ENCODE measurements at regions not wholly inside any gene's neighbourhood (a gene's known extent, or its start where the extent isn't known, plus 50 kb on each side); places are given as distances from the start of the nearest gene placed in this dataset.

DNA sequence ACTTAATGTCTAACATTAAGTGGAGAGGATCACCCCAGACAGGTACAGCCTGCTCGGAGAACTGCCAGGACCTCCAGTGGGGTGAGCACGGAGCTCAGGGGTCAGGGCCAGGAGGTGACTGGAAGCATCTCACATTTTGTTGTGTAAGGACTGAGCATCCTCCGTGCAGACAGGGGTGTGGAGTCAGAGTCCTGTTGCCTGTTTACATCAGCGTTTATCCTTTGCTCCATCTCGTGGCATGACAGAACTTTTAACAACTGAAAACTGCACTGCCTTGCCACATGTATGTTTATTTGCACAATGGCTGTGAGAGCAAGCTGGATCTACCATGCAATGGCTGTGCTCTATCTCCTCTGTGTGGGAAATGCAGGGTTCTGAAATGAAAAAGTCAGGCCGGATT is 175.4 kb upstream of the AKR1E2 start:
- Mint-ChIP-seq H3K4me3 (ENCODE audit: unreplicated experiment) (no peak overlapping the region), H3K27me3 (ENCODE audit: insufficient read depth, unreplicated experiment) (no peaks in the 10 kb centered on the region), H3K4me1 (ENCODE audit: insufficient read depth, unreplicated experiment) (peaks cover 17% of the 10 kb centered on the region), H3K9me3 (ENCODE audit: unreplicated experiment) (no peaks in the 10 kb centered on the region), H3K36me3 (ENCODE audit: insufficient read depth, unreplicated experiment) (no peaks in the 10 kb centered on the region), H3K27ac (ENCODE audit: low read depth, unreplicated experiment) (no peak overlapping the region)
- no TSS peak for BruUV-seq (replicated peaks)
- ChIA-PET CTCF (interaction anchor here (0.8 kb wide), 1 partner anchor 896 kb away, joined by 3 read pairs; no protein-coding TSS in a partner anchor), POLR2A (no interaction called here)
- DNase-seq (ENCODE audit: unreplicated experiment): no peak
- intact Hi-C loops (cut with micrococcal nuclease): no loop called here
- TF ChIP-seq CTCF (IDR thresholded peaks at IDR 0.05; ENCODE audit: unreplicated experiment): no peak

- DNase-seq (ENCODE audit: unreplicated experiment): no peak
- H3K4me1 Mint-ChIP-seq (ENCODE audit: insufficient read depth, unreplicated experiment): peaks cover 17% of the 10 kb centered on the region
- H3K4me3 Mint-ChIP-seq (ENCODE audit: unreplicated experiment): no peak overlapping the region
- no peak overlapping the region for H3K27ac Mint-ChIP-seq (ENCODE audit: low read depth, unreplicated experiment)
- H3K9me3 Mint-ChIP-seq (ENCODE audit: unreplicated experiment): no peaks in the 10 kb centered on the region
- ChIA-PET CTCF (interaction anchor here (0.8 kb wide), 1 partner anchor 896 kb away, joined by 3 read pairs; no protein-coding TSS in a partner anchor), POLR2A (interaction anchor here (0.6 kb wide), 1 partner anchor 53 kb away, joined by 3 read pairs; no protein-coding TSS in a partner anchor)
- BruUV-seq (replicated peaks): no TSS peak
- TF ChIP-seq CTCF (IDR thresholded peaks at IDR 0.05; ENCODE audit: unreplicated experiment): no peak
- H3K27me3 Mint-ChIP-seq (ENCODE audit: insufficient read depth, unreplicated experiment): no peaks in the 10 kb centered on the region
- H3K36me3 Mint-ChIP-seq (ENCODE audit: insufficient read depth, unreplicated experiment): no peaks in the 10 kb centered on the region
- intact Hi-C loops (cut with micrococcal nuclease): no loop called here
These were observed 176.0 kb upstream of the AKR1E2 start for GRCh38 chr10:4649886-4650508.

GRCh38 chr10:4649471-4649870 is 176.5 kb upstream of the AKR1E2 start:
- H3K27ac Mint-ChIP-seq (ENCODE audit: low read depth, unreplicated experiment): no peak overlapping the region
- H3K4me3 Mint-ChIP-seq (ENCODE audit: unreplicated experiment): no peak overlapping the region
- H3K4me1 Mint-ChIP-seq (ENCODE audit: insufficient read depth, unreplicated experiment): peaks cover 17% of the 10 kb centered on the region
- BruUV-seq (replicated peaks): no TSS peak
- no peak for DNase-seq (ENCODE audit: unreplicated experiment)
- no peaks in the 10 kb centered on the region for H3K9me3 Mint-ChIP-seq (ENCODE audit: unreplicated experiment)
- H3K27me3 Mint-ChIP-seq (ENCODE audit: insufficient read depth, unreplicated experiment): no peaks in the 10 kb centered on the region
- POLR2A ChIA-PET: no interaction called here
- CTCF ChIA-PET: no interaction called here
- no peaks in the 10 kb centered on the region for H3K36me3 Mint-ChIP-seq (ENCODE audit: insufficient read depth, unreplicated experiment)
- intact Hi-C loops (cut with micrococcal nuclease): no loop called here
- no peak for TF ChIP-seq CTCF (IDR thresholded peaks at IDR 0.05; ENCODE audit: unreplicated experiment)

DNA sequence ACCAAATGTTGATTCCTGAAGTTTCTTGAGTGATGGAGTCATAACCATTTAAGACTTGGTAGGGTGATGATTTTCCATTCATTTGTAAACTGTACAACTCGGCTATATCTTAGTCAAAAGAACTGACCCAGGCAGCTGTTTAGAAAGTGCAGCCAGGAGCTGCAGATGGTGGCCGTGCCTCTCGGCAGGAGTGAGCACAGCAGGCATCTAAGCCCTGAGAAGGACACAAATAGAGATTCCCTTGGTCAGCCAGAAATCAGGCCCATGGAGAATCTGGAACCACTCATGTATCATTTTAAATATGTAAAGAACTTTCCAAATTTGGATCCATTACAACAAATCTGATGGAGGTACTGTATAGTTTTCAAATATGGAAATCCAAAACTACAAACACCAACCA is 177.0 kb upstream of the AKR1E2 start:
- Mint-ChIP-seq H3K27ac (ENCODE audit: low read depth, unreplicated experiment) (no peak overlapping the region), H3K27me3 (ENCODE audit: insufficient read depth, unreplicated experiment) (no peaks in the 10 kb centered on the region), H3K4me1 (ENCODE audit: insufficient read depth, unreplicated experiment) (peaks cover 17% of the 10 kb centered on the region), H3K9me3 (ENCODE audit: unreplicated experiment) (no peaks in the 10 kb centered on the region), H3K36me3 (ENCODE audit: insufficient read depth, unreplicated experiment) (no peaks in the 10 kb centered on the region), H3K4me3 (ENCODE audit: unreplicated experiment) (no peak overlapping the region)
- intact Hi-C loops (cut with micrococcal nuclease): no loop called here
- CTCF ChIA-PET: no interaction called here
- POLR2A ChIA-PET: no interaction called here
- no peak for TF ChIP-seq CTCF (IDR thresholded peaks at IDR 0.05; ENCODE audit: unreplicated experiment)
- BruUV-seq (replicated peaks): no TSS peak
- DNase-seq (ENCODE audit: unreplicated experiment): no peak
